ENCODE measurements at regions not wholly inside any gene's neighbourhood (a gene's known extent, or its start where the extent isn't known, plus 50 kb on each side); places are given as distances from the start of the nearest gene placed in this dataset.

- no peak for DNase-seq
- no peak for ATAC-seq (ENCODE audit: poor library complexity)
- Histone ChIP-seq H3K9me3 (ENCODE audit: control insufficient read depth in 1 of 2, insufficient read depth in 1 of 2, low read length in 2 of 2) (no peaks in the 10 kb centered on the region), H3K4me3 (ENCODE audit: low read length) (no peak overlapping the region), H3K4me1 (ENCODE audit: insufficient read depth, low read length) (no peaks in the 10 kb centered on the region), H3K36me3 (ENCODE audit: insufficient read depth, low read length) (no peaks in the 10 kb centered on the region), H3K27me3 (ENCODE audit: control insufficient read depth in 1 of 2, insufficient read depth in 2 of 2, low read length in 2 of 2) (no peaks in the 10 kb centered on the region), H3K27ac (ENCODE audit: low read depth in 1 of 2, low read length in 2 of 2) (no peak overlapping the region)
- H3K27me3 Mint-ChIP-seq = no peaks in the 10 kb centered on the region
- H3K36me3 Mint-ChIP-seq (ENCODE audit: low read depth) = no peaks in the 10 kb centered on the region
- no peaks in the 10 kb centered on the region for H3K4me1 Mint-ChIP-seq (ENCODE audit: low read depth)
- TF ChIP-seq CTCF (IDR thresholded peaks at IDR 0.05) = no peak
- intact Hi-C loops (cut with DNase I, micrococcal nuclease) = no loop called here
- H3K9me3 Mint-ChIP-seq = no peaks in the 10 kb centered on the region
- ChIA-PET POLR2A (no interaction called here), CTCF (no interaction called here)
- no peak overlapping the region for H3K4me3 Mint-ChIP-seq
- no peak overlapping the region for H3K27ac Mint-ChIP-seq
Observed at GRCh38 chr7:46191776-46192175, 270.7 kb upstream of the IGFBP3 start.

GRCh38 chr7:46191296-46191695, 270.2 kb upstream of the IGFBP3 start:
- Histone ChIP-seq H3K27ac (ENCODE audit: low read depth in 1 of 2, low read length in 2 of 2) (no peak overlapping the region), H3K4me3 (ENCODE audit: low read length) (no peak overlapping the region), H3K9me3 (ENCODE audit: control insufficient read depth in 1 of 2, insufficient read depth in 1 of 2, low read length in 2 of 2) (no peaks in the 10 kb centered on the region), H3K4me1 (ENCODE audit: insufficient read depth, low read length) (no peaks in the 10 kb centered on the region), H3K36me3 (ENCODE audit: insufficient read depth, low read length) (no peaks in the 10 kb centered on the region), H3K27me3 (ENCODE audit: control insufficient read depth in 1 of 2, insufficient read depth in 2 of 2, low read length in 2 of 2) (no peaks in the 10 kb centered on the region)
- Mint-ChIP-seq H3K9me3 (no peaks in the 10 kb centered on the region), H3K27me3 (no peaks in the 10 kb centered on the region), H3K36me3 (ENCODE audit: low read depth) (no peaks in the 10 kb centered on the region), H3K27ac (no peak overlapping the region), H3K4me3 (no peak overlapping the region), H3K4me1 (ENCODE audit: low read depth) (no peaks in the 10 kb centered on the region)
- POLR2A ChIA-PET = no interaction called here
- intact Hi-C loops (cut with DNase I, micrococcal nuclease) = no loop called here
- CTCF ChIA-PET = no interaction called here
- ATAC-seq (ENCODE audit: poor library complexity) = no peak
- no peak for DNase-seq
- TF ChIP-seq CTCF (IDR thresholded peaks at IDR 0.05) = no peak

- Mint-ChIP-seq H3K4me3 (no peak overlapping the region), H3K27me3 (no peaks in the 10 kb centered on the region), H3K4me1 (ENCODE audit: low read depth) (no peaks in the 10 kb centered on the region), H3K36me3 (ENCODE audit: low read depth) (no peaks in the 10 kb centered on the region), H3K27ac (no peak overlapping the region), H3K9me3 (no peaks in the 10 kb centered on the region)
- no peak overlapping the region for H3K4me3 ChIP-seq (ENCODE audit: low read length)
- H3K27me3 ChIP-seq (ENCODE audit: control insufficient read depth in 1 of 2, insufficient read depth in 2 of 2, low read length in 2 of 2) = no peaks in the 10 kb centered on the region
- no peak for TF ChIP-seq CTCF (IDR thresholded peaks at IDR 0.05)
- H3K27ac ChIP-seq (ENCODE audit: low read depth in 1 of 2, low read length in 2 of 2) = no peak overlapping the region
- DNase-seq = no peak
- POLR2A ChIA-PET = no interaction called here
- CTCF ChIA-PET = no interaction called here
- intact Hi-C loops (cut with DNase I, micrococcal nuclease) = no loop called here
- no peaks in the 10 kb centered on the region for H3K36me3 ChIP-seq (ENCODE audit: insufficient read depth, low read length)
- H3K9me3 ChIP-seq (ENCODE audit: control insufficient read depth in 1 of 2, insufficient read depth in 1 of 2, low read length in 2 of 2) = no peaks in the 10 kb centered on the region
- no peaks in the 10 kb centered on the region for H3K4me1 ChIP-seq (ENCODE audit: insufficient read depth, low read length)
- no peak for ATAC-seq (ENCODE audit: poor library complexity)
Observed at GRCh38 chr7:46189255-46189790, 268.3 kb upstream of the IGFBP3 start.

Measured in CD4-positive, alpha-beta T cell (primary cell).